WTC11 (cell line): ENCODE measurements at regions not wholly inside any gene's neighbourhood (a gene's known extent, or its start where the extent isn't known, plus 50 kb on each side); places are given as distances from the start of the nearest gene placed in this dataset.

Source experiments
- AFF4 ChIP-seq: sonication (generic); formaldehyde crosslinking; IDR thresholded peaks from 2 replicates; pipeline ENCODE4 v1.8.1; 2023; ENCODE audit warnings: mild to moderate bottlenecking, missing genetic modification reagents, borderline replicate concordance
- NFE2L1 ChIP-seq: sonication (generic); formaldehyde crosslinking; IDR thresholded peaks from 2 replicates; pipeline ENCODE4 v1.8.1; 2023; ENCODE audit warnings: missing genetic modification reagents

DNA sequence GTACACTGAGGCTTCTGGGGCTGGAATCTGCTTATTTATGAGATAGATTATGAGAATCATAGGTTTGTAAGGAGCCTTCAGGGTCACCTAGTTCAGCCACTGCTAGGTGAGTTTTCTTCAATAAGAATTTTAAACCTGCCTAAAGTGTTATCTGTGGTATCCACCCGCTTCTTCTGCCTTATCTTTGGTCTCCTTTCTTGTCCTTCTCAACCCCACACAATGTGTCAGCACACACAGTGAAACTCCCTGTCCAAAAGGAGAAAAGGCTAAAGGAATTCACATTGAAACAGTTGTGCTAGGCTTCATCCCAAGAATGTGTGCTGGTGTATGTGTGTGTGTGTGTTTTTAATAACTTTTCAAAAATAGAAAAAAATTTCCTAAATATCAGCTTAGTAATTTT is 259.3 kb upstream of the BTG1 start:
- no peak for TF ChIP-seq AFF4
- TF ChIP-seq NFE2L1 (CRISPR knock-in tag): no peak
